PC-3 (cell line): ENCODE measurements at regions not wholly inside any gene's neighbourhood (a gene's known extent, or its start where the extent isn't known, plus 50 kb on each side); places are given as distances from the start of the nearest gene placed in this dataset.
"Not testable (repeated sequence)": the region's sequence is repeated elsewhere in the genome, so short reads cannot be mapped to it uniquely, and the experiment has no call there.

Source experiments
- ATAC-seq: fragments of 200-7000 bp; cut with Tn5 transposase; 2 replicates; pipeline ENCODE4 v1.9.1; 2020; ENCODE audit warnings: mild to moderate bottlenecking, moderate library complexity
- BruUV-seq: library from RNA; stranded (reverse); fragments of 400-500 nt; replicated peaks from 2 replicates; lab custom pipeline; 2021; lab: Mats Ljungman, UMichigan
- CTCF ChIA-PET: fragments of 300-600 bp; sonication (Branson Sonifier 250); formaldehyde crosslinking; loops from one replicate; lab custom pipeline; 2022; ENCODE audit warnings: antibody characterized with exemption; lab: Charles Lee
- POLR2A ChIA-PET: fragments of 300-600 bp; sonication (Branson Sonifier 250); formaldehyde crosslinking; loops from one replicate; lab custom pipeline; 2022; ENCODE audit warnings: antibody characterized with exemption; ENCODE audit not compliant: unreplicated experiment; lab: Charles Lee
- DNase-seq: peaks from one replicate; pipeline ENCODE4 v3.0.0-alpha.2; 2015
- H2AFZ ChIP-seq: fragments of 300-600 bp; sonication (generic); 2 replicates; pipeline ENCODE4 v1.6.0; 2016; ENCODE audit warnings: antibody characterized with exemption, low read length
- H3F3A ChIP-seq: fragments of 300-600 bp; sonication (generic); one replicate; pipeline ENCODE4 v1.6.0; 2017; ENCODE audit warnings: antibody characterized with exemption, low read length, control low read depth, mild to moderate bottlenecking; ENCODE audit not compliant: unreplicated experiment
- H3K27ac ChIP-seq: fragments of 300-600 bp; sonication (generic); 2 replicates; pipeline ENCODE4 v1.5.1; 2016; ENCODE audit warnings: mild to moderate bottlenecking, low read length
- H3K27me3 ChIP-seq: fragments of 300-600 bp; sonication (generic); 2 replicates; pipeline ENCODE4 v1.6.1; 2016; ENCODE audit warnings: low read length, mixed read lengths
- H3K36me3 ChIP-seq: fragments of 300-600 bp; sonication (generic); 2 replicates; pipeline ENCODE4 v1.6.1; 2016; ENCODE audit warnings: low read depth, mixed run types, low read length, mixed read lengths
- H3K4me1 ChIP-seq: fragments of 300-600 bp; sonication (generic); 2 replicates; pipeline ENCODE4 v1.5.1; 2016; ENCODE audit warnings: low read length; ENCODE audit not compliant: insufficient read depth
- H3K4me2 ChIP-seq: fragments of 300-600 bp; sonication (generic); 2 replicates; pipeline ENCODE4 v1.6.0; 2016; ENCODE audit warnings: low read length
- H3K4me3 ChIP-seq: fragments of 300-600 bp; sonication (generic); 2 replicates; pipeline ENCODE4 v1.5.1; 2016; ENCODE audit warnings: mild to moderate bottlenecking, low read length, mixed read lengths
- H3K79me2 ChIP-seq: fragments of 300-600 bp; sonication (generic); 2 replicates; pipeline ENCODE4 v1.6.1; 2017; ENCODE audit warnings: low read length, mixed read lengths
- H3K9ac ChIP-seq: fragments of 300-600 bp; sonication (generic); 2 replicates; pipeline ENCODE4 v1.6.0; 2016; ENCODE audit warnings: mild to moderate bottlenecking, low read length
- H3K9me2 ChIP-seq: fragments of 300-600 bp; sonication (generic); replicated peaks from 2 replicates; pipeline ENCODE4 v1.6.1; 2016; ENCODE audit warnings: mixed run types, low read length, mixed read lengths
- H3K9me3 ChIP-seq: fragments of 300-600 bp; sonication (generic); 2 replicates; pipeline ENCODE4 v1.6.1; 2016; ENCODE audit warnings: low read length, mixed read lengths
- H4K20me1 ChIP-seq: fragments of 300-600 bp; sonication (generic); 2 replicates; pipeline ENCODE4 v1.6.1; 2016; ENCODE audit warnings: low read length, mixed read lengths
- CTCF ChIP-seq: fragments of 300-600 bp; sonication (generic); conservative IDR thresholded peaks from 2 replicates; pipeline ENCODE4 v1.5.1; 2017; ENCODE audit warnings: antibody characterized with exemption, low read depth, mild to moderate bottlenecking, low read length
- EZH2 ChIP-seq: fragments of 300-600 bp; sonication (generic); IDR thresholded peaks from one replicate; pipeline ENCODE4 v1.6.1; 2017; ENCODE audit warnings: antibody characterized with exemption, mild to moderate bottlenecking, low read length; ENCODE audit not compliant: unreplicated experiment
- EZH2phosphoT487 ChIP-seq: fragments of 300-600 bp; sonication (generic); IDR thresholded peaks from 2 replicates; pipeline ENCODE4 v1.6.1; 2018; ENCODE audit warnings: mild to moderate bottlenecking, antibody characterized with exemption, low read length, borderline replicate concordance
- intact Hi-C: fragments of 100-400 bp; cut with micrococcal nuclease; formaldehyde crosslinking; loops from 2 replicates; pipeline ENCODE4 v1.9.0; 2023

- DNase-seq (peak; percentile 97), ATAC-seq (peak; percentile 78)
- intact Hi-C loops: loop anchor here (1.0 to 2.0 kb wide), 6 partner anchors 10 to 143 kb away; no protein-coding TSS in a partner anchor
- no peaks in the 10 kb centered on the region for H3K79me2 ChIP-seq
- H4K20me1 ChIP-seq: no peaks in the 10 kb centered on the region
- no peak for TF ChIP-seq EZH2
- TF ChIP-seq EZH2phosphoT487: no peak
- TF ChIP-seq CTCF: no peak
- H3K4me1 ChIP-seq: peaks cover 48% of the 10 kb centered on the region
- peak overlapping the region; percentile 46 for H3K4me2 ChIP-seq
- H2AFZ ChIP-seq: peak overlapping the region; percentile 44
- no TSS peak for BruUV-seq
- H3K27me3 ChIP-seq: no peaks in the 10 kb centered on the region
- CTCF ChIA-PET: interaction anchor here (1.4 kb wide), 1 partner anchor 9 kb away, joined by 5 read pairs; no protein-coding TSS in a partner anchor
- peaks cover 12% of the 10 kb centered on the region for H3F3A ChIP-seq
- peak overlapping the region; percentile 59 for H3K9ac ChIP-seq
- H3K27ac ChIP-seq: peak overlapping the region; percentile 85
- no peaks in the 10 kb centered on the region for H3K9me3 ChIP-seq
- POLR2A ChIA-PET: interaction anchor here (0.6 to 0.7 kb wide), 2 partner anchors 24 to 51 kb away, joined by 3 to 7 read pairs; no protein-coding TSS in a partner anchor
- no peaks in the 10 kb centered on the region for H3K36me3 ChIP-seq
- no peaks in the 10 kb centered on the region for H3K9me2 ChIP-seq
- H3K4me3 ChIP-seq: no peak overlapping the region
These were observed 69.7 kb downstream of the ARF6 start for GRCh38 chr14:49962621-49963020.

GRCh38 chr14:49965068-49965651 lies 72.3 kb downstream of the ARF6 start:
- H3K79me2 ChIP-seq, BruUV-seq, H3K27me3 ChIP-seq, H3K4me3 ChIP-seq, H2AFZ ChIP-seq, H4K20me1 ChIP-seq, DNase-seq, H3K27ac ChIP-seq, H3K9me2 ChIP-seq, H3K9ac ChIP-seq, ATAC-seq, intact Hi-C loops, H3K36me3 ChIP-seq, H3K4me2 ChIP-seq, POLR2A ChIA-PET, H3K9me3 ChIP-seq: not testable (repeated sequence)
- CTCF ChIA-PET: interaction anchor here (0.7 kb wide), 1 partner anchor 38 kb away, joined by 6 read pairs; no protein-coding TSS in a partner anchor
- peaks cover 53% of the 10 kb centered on the region for H3K4me1 ChIP-seq
- H3F3A ChIP-seq: peaks cover 12% of the 10 kb centered on the region

GRCh38 chr14:49966304-49966809 lies 73.5 kb downstream of the ARF6 start:
- Histone ChIP-seq H3K4me1 (peaks cover 58% of the 10 kb centered on the region), H4K20me1 (no peaks in the 10 kb centered on the region), H3K9ac (no peak overlapping the region), H3F3A (peaks cover 12% of the 10 kb centered on the region), H3K9me3 (no peaks in the 10 kb centered on the region), H3K27me3 (no peaks in the 10 kb centered on the region), H3K9me2 (no peaks in the 10 kb centered on the region), H3K4me2 (no peak overlapping the region), H3K27ac (peak overlapping the region; percentile 33), H3K79me2 (no peaks in the 10 kb centered on the region), H3K36me3 (no peaks in the 10 kb centered on the region), H3K4me3 (no peak overlapping the region), H2AFZ (peak overlapping the region; percentile 41)
- DNase-seq (no peak), ATAC-seq (no peak; the same call in 1 of the 2 replicates)
- POLR2A ChIA-PET: no interaction called here
- no peak for TF ChIP-seq EZH2phosphoT487
- TF ChIP-seq EZH2: no peak
- no peak for TF ChIP-seq CTCF
- CTCF ChIA-PET: no interaction called here
- intact Hi-C loops: no loop called here
- no TSS peak for BruUV-seq
